ENCODE measurements at regions not wholly inside any gene's neighbourhood (a gene's known extent, or its start where the extent isn't known, plus 50 kb on each side); places are given as distances from the start of the nearest gene placed in this dataset.
"Not testable (repeated sequence)": the region's sequence is repeated elsewhere in the genome, so short reads cannot be mapped to it uniquely, and the experiment has no call there.

GRCh38 chr1:79259390-79260336 lies 253.1 kb upstream of the ADGRL4 start:
- no peaks in the 10 kb centered on the region for H3K9me3 Mint-ChIP-seq
- intact Hi-C loops (cut with micrococcal nuclease), result no loop called here

GRCh38 chr1:79255421-79255820 lies 248.9 kb upstream of the ADGRL4 start:
- H3K4me3 Mint-ChIP-seq (ENCODE audit: low read depth), result no peak overlapping the region
- DNase-seq (ENCODE audit: low spot score), result no peak
- no peaks in the 10 kb centered on the region for H3K4me1 Mint-ChIP-seq (ENCODE audit: low read depth)
- no peaks in the 10 kb centered on the region for H3K36me3 Mint-ChIP-seq (ENCODE audit: low read depth)
- H3K27me3 Mint-ChIP-seq (ENCODE audit: low read depth), result no peaks in the 10 kb centered on the region
- intact Hi-C loops (cut with micrococcal nuclease), result no loop called here
- no peaks in the 10 kb centered on the region for H3K9me3 Mint-ChIP-seq
- no peak overlapping the region for H3K27ac Mint-ChIP-seq

More at GRCh38 chr1:79259390-79260336, 253.1 kb upstream of the ADGRL4 start:
- Mint-ChIP-seq H3K4me3 (ENCODE audit: low read depth) (no peak overlapping the region), H3K36me3 (ENCODE audit: low read depth) (no peaks in the 10 kb centered on the region), H3K27me3 (ENCODE audit: low read depth) (no peaks in the 10 kb centered on the region), H3K4me1 (ENCODE audit: low read depth) (no peaks in the 10 kb centered on the region), H3K27ac (no peak overlapping the region)
- DNase-seq (ENCODE audit: low spot score), result no peak

GRCh38 chr1:79252598-79252997 lies 246.1 kb upstream of the ADGRL4 start:
- H3K36me3 Mint-ChIP-seq (ENCODE audit: low read depth), result no peaks in the 10 kb centered on the region
- no peak overlapping the region for H3K4me3 Mint-ChIP-seq (ENCODE audit: low read depth)
- no peak for DNase-seq (ENCODE audit: low spot score)
- no peaks in the 10 kb centered on the region for H3K4me1 Mint-ChIP-seq (ENCODE audit: low read depth)
- H3K27ac Mint-ChIP-seq, result no peak overlapping the region
- intact Hi-C loops (cut with micrococcal nuclease), result no loop called here
- no peaks in the 10 kb centered on the region for H3K27me3 Mint-ChIP-seq (ENCODE audit: low read depth)
- H3K9me3 Mint-ChIP-seq, result peaks cover 7% of the 10 kb centered on the region

- Mint-ChIP-seq H3K27ac (no peak overlapping the region), H3K4me1 (ENCODE audit: low read depth) (no peaks in the 10 kb centered on the region), H3K36me3 (ENCODE audit: low read depth) (no peaks in the 10 kb centered on the region), H3K9me3 (no peaks in the 10 kb centered on the region), H3K27me3 (ENCODE audit: low read depth) (no peaks in the 10 kb centered on the region), H3K4me3 (ENCODE audit: low read depth) (no peak overlapping the region)
- intact Hi-C loops (cut with micrococcal nuclease), result no loop called here
- no peak for DNase-seq (ENCODE audit: low spot score)
Observed at GRCh38 chr1:79239840-79240239, 233.3 kb upstream of the ADGRL4 start.

- Mint-ChIP-seq H3K36me3 (ENCODE audit: low read depth) (no peaks in the 10 kb centered on the region), H3K4me3 (ENCODE audit: low read depth) (no peak overlapping the region), H3K9me3 (no peaks in the 10 kb centered on the region), H3K27me3 (ENCODE audit: low read depth) (no peaks in the 10 kb centered on the region), H3K27ac (no peak overlapping the region), H3K4me1 (ENCODE audit: low read depth) (no peaks in the 10 kb centered on the region)
- intact Hi-C loops (cut with micrococcal nuclease), result no loop called here
- no peak for DNase-seq (ENCODE audit: low spot score)
Observed at GRCh38 chr1:79235301-79236002, 228.9 kb upstream of the ADGRL4 start.

GRCh38 chr1:79232818-79233217 lies 226.3 kb upstream of the ADGRL4 start:
- H3K4me1 Mint-ChIP-seq (ENCODE audit: low read depth), result no peaks in the 10 kb centered on the region
- no peaks in the 10 kb centered on the region for H3K27me3 Mint-ChIP-seq (ENCODE audit: low read depth)
- DNase-seq (ENCODE audit: low spot score), result no peak
- no peaks in the 10 kb centered on the region for H3K36me3 Mint-ChIP-seq (ENCODE audit: low read depth)
- H3K9me3 Mint-ChIP-seq, result peaks cover 3% of the 10 kb centered on the region
- H3K27ac Mint-ChIP-seq, result no peak overlapping the region
- intact Hi-C loops (cut with micrococcal nuclease), result no loop called here
- H3K4me3 Mint-ChIP-seq (ENCODE audit: low read depth), result no peak overlapping the region

- DNase-seq (ENCODE audit: low spot score); H3K4me1 Mint-ChIP-seq (ENCODE audit: low read depth); H3K9me3 Mint-ChIP-seq; H3K27ac Mint-ChIP-seq; H3K4me3 Mint-ChIP-seq (ENCODE audit: low read depth); H3K27me3 Mint-ChIP-seq (ENCODE audit: low read depth); H3K36me3 Mint-ChIP-seq (ENCODE audit: low read depth); intact Hi-C loops (cut with micrococcal nuclease): not testable (repeated sequence)
Observed at GRCh38 chr1:79230751-79231150, 224.2 kb upstream of the ADGRL4 start.

GRCh38 chr1:79226963-79227362 lies 220.4 kb upstream of the ADGRL4 start:
- DNase-seq (ENCODE audit: low spot score), result no peak
- H3K4me1 Mint-ChIP-seq (ENCODE audit: low read depth), result no peaks in the 10 kb centered on the region
- no peak overlapping the region for H3K4me3 Mint-ChIP-seq (ENCODE audit: low read depth)
- H3K27me3 Mint-ChIP-seq (ENCODE audit: low read depth), result no peaks in the 10 kb centered on the region
- no peaks in the 10 kb centered on the region for H3K36me3 Mint-ChIP-seq (ENCODE audit: low read depth)
- H3K9me3 Mint-ChIP-seq, result peaks cover 7% of the 10 kb centered on the region
- intact Hi-C loops (cut with micrococcal nuclease), result no loop called here
- H3K27ac Mint-ChIP-seq, result no peak overlapping the region

- no peaks in the 10 kb centered on the region for H3K4me1 Mint-ChIP-seq (ENCODE audit: low read depth)
- intact Hi-C loops (cut with micrococcal nuclease), result no loop called here
- no peak for DNase-seq (ENCODE audit: low spot score)
- no peaks in the 10 kb centered on the region for H3K27me3 Mint-ChIP-seq (ENCODE audit: low read depth)
- H3K4me3 Mint-ChIP-seq (ENCODE audit: low read depth), result no peak overlapping the region
- peaks cover 14% of the 10 kb centered on the region for H3K9me3 Mint-ChIP-seq
- no peaks in the 10 kb centered on the region for H3K36me3 Mint-ChIP-seq (ENCODE audit: low read depth)
- no peak overlapping the region for H3K27ac Mint-ChIP-seq
Observed at GRCh38 chr1:79224537-79224936, 218.0 kb upstream of the ADGRL4 start.

- intact Hi-C loops (cut with micrococcal nuclease), result no loop called here
- Mint-ChIP-seq H3K4me3 (ENCODE audit: low read depth) (no peak overlapping the region), H3K4me1 (ENCODE audit: low read depth) (no peaks in the 10 kb centered on the region), H3K36me3 (ENCODE audit: low read depth) (no peaks in the 10 kb centered on the region), H3K9me3 (peaks cover 7% of the 10 kb centered on the region), H3K27ac (no peak overlapping the region), H3K27me3 (ENCODE audit: low read depth) (no peaks in the 10 kb centered on the region)
- no peak for DNase-seq (ENCODE audit: low spot score)
Observed at GRCh38 chr1:79220509-79220908, 214.0 kb upstream of the ADGRL4 start.

GRCh38 chr1:79215311-79215710 lies 208.8 kb upstream of the ADGRL4 start:
- Mint-ChIP-seq H3K4me1 (ENCODE audit: low read depth) (no peaks in the 10 kb centered on the region), H3K9me3 (peaks cover 6% of the 10 kb centered on the region), H3K4me3 (ENCODE audit: low read depth) (no peak overlapping the region), H3K27me3 (ENCODE audit: low read depth) (no peaks in the 10 kb centered on the region), H3K36me3 (ENCODE audit: low read depth) (no peaks in the 10 kb centered on the region), H3K27ac (no peak overlapping the region)
- intact Hi-C loops (cut with micrococcal nuclease), result no loop called here
- no peak for DNase-seq (ENCODE audit: low spot score)

GRCh38 chr1:79207786-79208185 lies 201.3 kb upstream of the ADGRL4 start:
- intact Hi-C loops (cut with micrococcal nuclease), result no loop called here
- Mint-ChIP-seq H3K27me3 (ENCODE audit: low read depth) (no peaks in the 10 kb centered on the region), H3K9me3 (no peaks in the 10 kb centered on the region), H3K4me1 (ENCODE audit: low read depth) (no peaks in the 10 kb centered on the region), H3K4me3 (ENCODE audit: low read depth) (no peak overlapping the region), H3K27ac (no peak overlapping the region), H3K36me3 (ENCODE audit: low read depth) (no peaks in the 10 kb centered on the region)
- DNase-seq (ENCODE audit: low spot score), result no peak

GRCh38 chr1:79207331-79207730 lies 200.8 kb upstream of the ADGRL4 start:
- H3K4me3 Mint-ChIP-seq (ENCODE audit: low read depth), result no peak overlapping the region
- no peaks in the 10 kb centered on the region for H3K27me3 Mint-ChIP-seq (ENCODE audit: low read depth)
- intact Hi-C loops (cut with micrococcal nuclease), result no loop called here
- H3K36me3 Mint-ChIP-seq (ENCODE audit: low read depth), result no peaks in the 10 kb centered on the region
- no peaks in the 10 kb centered on the region for H3K9me3 Mint-ChIP-seq
- DNase-seq (ENCODE audit: low spot score), result no peak
- H3K4me1 Mint-ChIP-seq (ENCODE audit: low read depth), result no peaks in the 10 kb centered on the region
- H3K27ac Mint-ChIP-seq, result no peak overlapping the region

Data from activated T-helper 2 cell treated with anti-CD3 and anti-CD28 coated beads, Interferon-gamma antibody, Interleukin-2, Interleukin-4, amounts not matched to agents 10 μg/mL and 5 μg/mL and 100 μg/mL, durations not matched to agents 14 hours and 24 hours and 36 hours (primary cell).